ENCODE measurements at regions not wholly inside any gene's neighbourhood (a gene's known extent, or its start where the extent isn't known, plus 50 kb on each side); places are given as distances from the start of the nearest gene placed in this dataset.

DNA sequence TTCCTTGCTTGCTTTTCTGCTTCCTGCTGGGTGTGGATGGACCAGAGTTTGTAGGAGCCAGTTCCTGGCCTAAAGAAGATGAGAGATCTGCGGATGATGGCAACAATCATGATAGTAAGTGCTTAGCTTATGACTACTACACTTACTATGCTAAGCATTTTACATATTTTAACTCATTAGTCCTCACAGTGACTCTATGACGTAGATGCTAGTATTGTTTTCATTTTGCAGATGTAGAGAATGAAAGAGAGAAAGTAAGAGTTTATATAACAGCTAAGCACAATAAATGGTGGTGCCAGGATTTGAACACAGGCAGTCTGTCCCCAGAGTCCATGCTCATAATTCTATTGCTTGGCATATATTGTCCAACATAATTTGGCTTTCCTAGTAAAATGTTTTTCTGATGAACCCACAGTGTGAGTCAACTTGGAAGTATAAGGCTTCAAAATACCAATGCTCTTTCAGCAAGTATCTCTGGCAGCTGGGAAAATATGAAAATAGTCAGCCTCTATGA, 363.2 kb upstream of the DDHD1 start:
- H3K79me2 ChIP-seq (ENCODE audit: control insufficient read depth in 1 of 2, insufficient read depth in 2 of 2, low read length in 2 of 2): no peaks in the 10 kb centered on the region
- H3K23me2 ChIP-seq (ENCODE audit: low read depth, low read length): no peaks in the 10 kb centered on the region; the same call in 1 of the 2 replicates
- no peaks in the 10 kb centered on the region for H3K9me3 ChIP-seq (ENCODE audit: insufficient read depth in 2 of 2, low read depth in 1 of 2, low read length in 1 of 2)
- H2AFZ ChIP-seq (ENCODE audit: low read length): no peak overlapping the region
- H3K18ac ChIP-seq (ENCODE audit: extremely low read depth, low read length): no peak overlapping the region
- no peaks in the 10 kb centered on the region for H3K79me1 ChIP-seq (ENCODE audit: low read depth, low read length)
- H3K4me3 ChIP-seq (ENCODE audit: extremely low read depth in 1 of 4, insufficient read depth in 2 of 4, low read depth in 3 of 4, low read length in 4 of 4): no peak overlapping the region
- ChIA-PET POLR2A (ENCODE audit: partially characterized antibody) (no interaction called here), CTCF (ENCODE audit: partially characterized antibody) (interaction anchor here (1.2 kb wide), 1 partner anchor 84 kb away, joined by 4 read pairs; no protein-coding TSS in a partner anchor)
- no peak overlapping the region; a peak in 1 of 7 replicates for H3K9ac ChIP-seq (replicated peaks in 1 of 4; ENCODE audit: extremely low read depth in 1 of 4, low read depth in 3 of 4, low read length in 3 of 4)
- no peak overlapping the region for H3K27ac ChIP-seq (ENCODE audit: low read depth, low read length)
- no peak overlapping the region for H2BK20ac ChIP-seq (ENCODE audit: low read length)
- no peak overlapping the region for H3K23ac ChIP-seq (ENCODE audit: insufficient read length)
- H2BK12ac ChIP-seq (ENCODE audit: low read depth, low read length): no peak overlapping the region
- H3K4me2 ChIP-seq (ENCODE audit: insufficient read depth in 1 of 2, low read depth in 2 of 2, low read length in 2 of 2): no peak overlapping the region
- no peak overlapping the region for H4K5ac ChIP-seq (ENCODE audit: insufficient read length, low read depth, low read length)
- no peak overlapping the region for H3K56ac ChIP-seq (replicated peaks; ENCODE audit: insufficient read length, low read depth, low read length)
- no peak overlapping the region for H2BK5ac ChIP-seq (ENCODE audit: low read depth, low read length)
- DNase-seq (ENCODE audit: low read depth in 1 of 2, low spot score in 2 of 2) (no peak), FAIRE-seq (no peak)
- H3K36me3 ChIP-seq (ENCODE audit: control insufficient read depth in 2 of 4, insufficient read depth in 4 of 4, low read length in 3 of 4): no peaks in the 10 kb centered on the region
- no peak overlapping the region for H2AK5ac ChIP-seq (ENCODE audit: low read depth, low read length)
- no peak overlapping the region for H4K8ac ChIP-seq (ENCODE audit: extremely low read depth, insufficient read depth, low read length)
- no peak overlapping the region for H3K4ac ChIP-seq (replicated peaks; ENCODE audit: insufficient read length, low read depth, low read length)
- no peak overlapping the region for H4K91ac ChIP-seq (replicated peaks; ENCODE audit: insufficient read length, low read length)
- no peak overlapping the region for H2BK120ac ChIP-seq (replicated peaks; ENCODE audit: low read depth, low read length)
- no peaks in the 10 kb centered on the region for H3K27me3 ChIP-seq (replicated peaks in 1 of 4; ENCODE audit: control insufficient read depth in 3 of 4, extremely low read depth in 1 of 4, insufficient read depth in 3 of 4, low read length in 3 of 4)
- 64% methylated on average over 2 of the region's 2 CpGs; no CpG with 5 or more reads in 1 of the 2 experiments for WGBS, 2 experiments (ENCODE audit: extremely low coverage in 1 of 2, insufficient coverage in 1 of 2, insufficient read length in 1 of 2, insufficient replicate concordance in 2 of 2, low coverage in 1 of 2, low lambda C conversion rate in 2 of 2, missing lambda C conversion rate in 1 of 2)
- H4K20me1 ChIP-seq (replicated peaks in 1 of 2; ENCODE audit: control insufficient read depth in 1 of 2, insufficient read depth in 2 of 2, low read length in 2 of 2): no peaks in the 10 kb centered on the region
- no peaks in the 10 kb centered on the region for H3K4me1 ChIP-seq (replicated peaks in 1 of 4; ENCODE audit: control insufficient read depth in 3 of 4, insufficient read depth in 4 of 4, low read length in 3 of 4)
- H2BK15ac ChIP-seq (ENCODE audit: low read length): no peak overlapping the region
- no peak overlapping the region for H3K14ac ChIP-seq (ENCODE audit: insufficient read length)
- no peak for TF ChIP-seq POLR2A (IDR thresholded peaks at IDR 0.05; ENCODE audit: control extremely low read depth in 1 of 2, low read depth in 2 of 2, low read length in 2 of 2)
- TF ChIP-seq, protein P1, sequence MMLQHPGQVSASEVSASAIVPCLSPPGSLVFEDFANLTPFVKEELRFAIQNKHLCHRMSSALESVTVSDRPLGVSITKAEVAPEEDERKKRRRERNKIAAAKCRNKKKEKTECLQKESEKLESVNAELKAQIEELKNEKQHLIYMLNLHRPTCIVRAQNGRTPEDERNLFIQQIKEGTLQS (IDR thresholded peaks at IDR 0.05; ENCODE audit: insufficient read depth, low read depth, low read length): no peak
- TF ChIP-seq SAP30 (IDR thresholded peaks at IDR 0.05; ENCODE audit: insufficient read depth, insufficient replicate concordance, low read length): no peak
- TF ChIP-seq ASH2L (IDR thresholded peaks at IDR 0.05; ENCODE audit: low read length): no peak
- TF ChIP-seq HDAC2 (IDR thresholded peaks at IDR 0.05; ENCODE audit: borderline replicate concordance in 1 of 2, low read depth in 2 of 2, low read length in 2 of 2): no peak
- TF ChIP-seq PHF8 (conservative IDR thresholded peaks at IDR 0.05; ENCODE audit: low read depth, low read length): no peak

All from H1 (cell line).